Gastrocnemius medialis (tissue), 4 donors: ENCODE measurements at regions not wholly inside any gene's neighbourhood (a gene's known extent, or its start where the extent isn't known, plus 50 kb on each side); places are given as distances from the start of the nearest gene placed in this dataset.

Source experiments
- ATAC-seq, 2 donors: fragments of 150-250 bp; one replicate each; pipeline ENCODE4 v1.9.1; 2016
- DNase-seq, 2 donors: peaks; one replicate each; pipeline ENCODE4 v3.0.0-alpha.2; 2019
- H3K27ac ChIP-seq, 4 donors: fragments of 200-600 bp; sonication (generic); 1 replicate in 1 of 4; 2 replicates in 3 of 4; pipeline ENCODE4 v1.5.1; 2016 to 2018; ENCODE audit warnings: mild to moderate bottlenecking in 2 of 4, moderate library complexity in 1 of 4
- H3K27me3 ChIP-seq, 3 donors: fragments of 200-600 bp; sonication (generic) in 2 of 3; 1 replicate in 1 of 3; 2 replicates in 2 of 3; pipeline versions ENCODE4 v1.5.1 to v1.6.0; 2016 to 2019; ENCODE audit warnings: mild to moderate bottlenecking in 1 of 3, moderate library complexity in 1 of 3
- H3K36me3 ChIP-seq, 2 donors: fragments of 200-600 bp; sonication (generic) in 1 of 2; one replicate each; pipeline ENCODE4 v1.5.1; 2017 to 2018
- H3K4me1 ChIP-seq, 2 donors: fragments of 200-600 bp; sonication (generic) in 1 of 2; one replicate each; pipeline ENCODE4 v1.5.1; 2016 to 2017; ENCODE audit warnings: mild to moderate bottlenecking in 2 of 2
- H3K4me3 ChIP-seq, 4 donors: fragments of 200-600 bp; sonication (generic) in 3 of 4; 1 replicate in 1 of 4; 2 replicates in 3 of 4; pipeline ENCODE4 v1.5.1; 2016 to 2019; ENCODE audit warnings: mild to moderate bottlenecking in 2 of 4
- H3K9me3 ChIP-seq, 3 donors: fragments of 200-600 bp; sonication (generic) in 2 of 3; 1 replicate in 1 of 3; 2 replicates in 2 of 3; pipeline ENCODE4 v1.5.1; 2016 to 2019
- CTCF ChIP-seq, 5 experiments: fragments of 450-650 bp in 3 of 5; fragments of 200-600 bp in 2 of 5; sonication (generic) in 2 of 5; IDR thresholded peaks in 4 of 5; conservative IDR thresholded peaks in 1 of 5; 1 replicate in 4 of 5; 2 replicates in 1 of 5; pipeline ENCODE4 v1.5.1; 2016 to 2019; ENCODE audit warnings: antibody characterized with exemption in 5 of 5, mild to moderate bottlenecking in 3 of 5, moderate library complexity in 3 of 5
- POLR2A ChIP-seq, 2 donors: fragments of 450-650 bp; IDR thresholded peaks; one replicate each; pipeline ENCODE4 v1.6.1; 2017; ENCODE audit warnings: antibody characterized with exemption in 2 of 2, mild to moderate bottlenecking in 2 of 2, moderate library complexity in 2 of 2
- in situ Hi-C, 4 donors: fragments of 200-750 bp; cut with MboI; loops; one replicate each; pipeline versions ENCODE4 v1.15.0 to v1.8.0; 2017; ENCODE audit warnings: low sequenced_read_pairs in 4 of 4
- intact Hi-C: fragments of 100-400 bp; cut with DNase I; formaldehyde crosslinking; loops from one replicate; pipeline ENCODE4 v1.15.1; 2023; ENCODE audit warnings: low total_unique reads

- in situ Hi-C loops (no loop called here), intact Hi-C loops (no loop called here)
- no peak for TF ChIP-seq POLR2A (IDR thresholded peaks at IDR 0.05)
- TF ChIP-seq CTCF (IDR thresholded peaks at IDR 0.05 in 4 of 5, conservative IDR thresholded peaks at IDR 0.05 in 1 of 5) = no peak
- H3K9me3 ChIP-seq = no peaks in the 10 kb centered on the region
- DNase-seq = no peak
- no peak overlapping the region for H3K27ac ChIP-seq
- no peaks in the 10 kb centered on the region for H3K36me3 ChIP-seq
- ATAC-seq = no peak
- H3K27me3 ChIP-seq = no peaks in the 10 kb centered on the region
- H3K4me1 ChIP-seq = no peaks in the 10 kb centered on the region
- no peak overlapping the region for H3K4me3 ChIP-seq
These were observed 279.4 kb upstream of the ELAC2 start for GRCh38 chr17:13297183-13297582.

- no peak for ATAC-seq
- Histone ChIP-seq H3K4me3 (no peak overlapping the region), H3K27me3 (no peaks in the 10 kb centered on the region), H3K9me3 (no peaks in the 10 kb centered on the region), H3K36me3 (no peaks in the 10 kb centered on the region), H3K27ac (no peak overlapping the region), H3K4me1 (no peaks in the 10 kb centered on the region)
- no peak for DNase-seq
- intact Hi-C loops (no loop called here), in situ Hi-C loops (no loop called here)
- TF ChIP-seq POLR2A (IDR thresholded peaks at IDR 0.05) = no peak
- TF ChIP-seq CTCF (IDR thresholded peaks at IDR 0.05 in 4 of 5, conservative IDR thresholded peaks at IDR 0.05 in 1 of 5) = no peak
These were observed 275.6 kb upstream of the ELAC2 start for GRCh38 chr17:13293421-13293820.

GRCh38 chr17:13292291-13292690 is 274.5 kb upstream of the ELAC2 start:
- H3K36me3 ChIP-seq = no peaks in the 10 kb centered on the region
- no peaks in the 10 kb centered on the region for H3K4me1 ChIP-seq
- TF ChIP-seq CTCF (IDR thresholded peaks at IDR 0.05 in 4 of 5, conservative IDR thresholded peaks at IDR 0.05 in 1 of 5) (no peak), POLR2A (IDR thresholded peaks at IDR 0.05) (no peak)
- DNase-seq (no peak), ATAC-seq (no peak)
- H3K27me3 ChIP-seq = no peaks in the 10 kb centered on the region
- in situ Hi-C loops (no loop called here), intact Hi-C loops (no loop called here)
- no peaks in the 10 kb centered on the region for H3K9me3 ChIP-seq
- H3K27ac ChIP-seq = no peak overlapping the region
- H3K4me3 ChIP-seq = no peak overlapping the region

GRCh38 chr17:13288248-13288647 is 270.4 kb upstream of the ELAC2 start:
- TF ChIP-seq CTCF (IDR thresholded peaks at IDR 0.05 in 4 of 5, conservative IDR thresholded peaks at IDR 0.05 in 1 of 5) (no peak), POLR2A (IDR thresholded peaks at IDR 0.05) (no peak)
- in situ Hi-C loops = no loop called here
- ATAC-seq = no peak
- intact Hi-C loops = no loop called here
- H3K27ac ChIP-seq = no peak overlapping the region
- no peaks in the 10 kb centered on the region for H3K4me1 ChIP-seq
- no peak for DNase-seq
- no peaks in the 10 kb centered on the region for H3K27me3 ChIP-seq
- H3K4me3 ChIP-seq = no peak overlapping the region
- H3K9me3 ChIP-seq = no peaks in the 10 kb centered on the region
- no peaks in the 10 kb centered on the region for H3K36me3 ChIP-seq

- Histone ChIP-seq H3K9me3 (no peaks in the 10 kb centered on the region), H3K4me3 (no peak overlapping the region), H3K27ac (no peak overlapping the region), H3K27me3 (no peaks in the 10 kb centered on the region), H3K36me3 (no peaks in the 10 kb centered on the region), H3K4me1 (no peaks in the 10 kb centered on the region)
- ATAC-seq (no peak), DNase-seq (no peak)
- intact Hi-C loops (no loop called here), in situ Hi-C loops (no loop called here)
- TF ChIP-seq POLR2A (IDR thresholded peaks at IDR 0.05) (no peak), CTCF (IDR thresholded peaks at IDR 0.05 in 4 of 5, conservative IDR thresholded peaks at IDR 0.05 in 1 of 5) (no peak)
These were observed 269.4 kb upstream of the ELAC2 start for GRCh38 chr17:13287226-13287625.
